Effector memory CD4-positive, alpha-beta T cell (primary cell): ENCODE measurements at regions not wholly inside any gene's neighbourhood (a gene's known extent, or its start where the extent isn't known, plus 50 kb on each side); places are given as distances from the start of the nearest gene placed in this dataset.
"Not testable (repeated sequence)": the region's sequence is repeated elsewhere in the genome, so short reads cannot be mapped to it uniquely, and the experiment has no call there.

Experiments used
- DNase-seq, 3 donors: peaks; one replicate each; pipeline ENCODE4 v3.0.0-alpha.2; 2020
- H3K27ac ChIP-seq: 2 replicates; pipeline ENCODE4 v1.7.0; 2013; ENCODE audit warnings: mild to moderate bottlenecking, low read length, moderate library complexity; ENCODE audit not compliant: insufficient read depth, poor library complexity, severe bottlenecking
- H3K27me3 ChIP-seq: replicated peaks from 2 replicates; pipeline ENCODE4 v1.7.0; 2013; ENCODE audit warnings: mild to moderate bottlenecking, low read length; ENCODE audit not compliant: insufficient read depth, control insufficient read depth, poor library complexity, severe bottlenecking
- H3K36me3 ChIP-seq: 2 replicates; pipeline ENCODE4 v1.7.0; 2013; ENCODE audit warnings: mild to moderate bottlenecking, low read length, moderate library complexity; ENCODE audit not compliant: control insufficient read depth, insufficient read depth
- H3K4me1 ChIP-seq: 2 replicates; pipeline ENCODE4 v1.7.0; 2013; ENCODE audit warnings: low read length, mild to moderate bottlenecking; ENCODE audit not compliant: control insufficient read depth, insufficient read depth, poor library complexity, severe bottlenecking
- H3K4me3 ChIP-seq: 2 replicates; pipeline ENCODE4 v1.7.0; 2013; ENCODE audit warnings: low read length, low read depth, mild to moderate bottlenecking; ENCODE audit not compliant: insufficient read depth, poor library complexity, severe bottlenecking
- H3K9me3 ChIP-seq: 2 replicates; pipeline ENCODE4 v1.7.0; 2013; ENCODE audit warnings: mild to moderate bottlenecking, low read length, moderate library complexity; ENCODE audit not compliant: control insufficient read depth

DNA sequence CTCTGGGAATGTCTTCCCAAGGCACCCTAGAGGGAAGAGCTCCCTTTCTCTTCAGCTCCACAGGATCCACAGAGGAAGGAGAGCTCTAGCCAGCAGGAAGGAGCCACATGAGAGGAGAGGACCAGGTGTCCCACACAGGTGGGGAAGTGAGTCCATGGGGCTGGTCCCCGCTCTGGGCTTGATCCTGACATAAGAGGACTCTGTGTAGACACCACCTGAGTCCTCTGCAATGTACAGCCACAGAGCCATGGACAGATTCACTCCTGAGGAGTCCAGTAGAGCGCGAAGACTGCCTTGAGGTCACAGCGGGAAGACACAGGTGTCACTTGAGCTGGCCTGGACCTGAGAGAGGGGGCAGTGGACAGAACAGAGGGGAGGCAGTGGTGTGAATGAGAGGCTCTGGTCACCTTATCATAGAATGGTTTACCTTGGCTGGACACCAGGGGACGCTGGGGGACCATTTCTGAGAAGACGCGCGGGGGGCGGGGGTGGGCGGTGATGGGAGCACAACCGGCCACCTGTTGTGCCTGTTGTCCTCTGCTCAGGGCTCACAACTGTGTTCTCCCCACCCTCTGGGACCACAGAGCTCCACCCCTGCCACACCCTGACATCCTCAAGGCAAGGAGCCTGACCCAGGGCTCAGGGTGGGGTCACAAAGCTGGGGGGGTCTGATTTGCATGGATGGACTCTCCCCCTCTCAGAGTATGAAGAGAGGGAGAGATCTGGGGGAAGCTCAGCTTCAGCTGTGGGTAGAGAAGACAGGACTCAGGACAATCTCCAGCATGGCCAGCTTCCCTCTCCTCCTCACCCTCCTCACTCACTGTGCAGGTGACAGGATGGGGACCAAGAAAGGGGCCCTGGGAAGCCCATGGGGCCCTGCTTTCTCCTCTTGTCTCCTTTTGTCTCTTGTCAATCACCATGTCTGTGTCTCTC is 128.2 kb downstream of the ZNF280B start:
- DNase-seq = no peak
- Histone ChIP-seq H3K36me3 (no peaks in the 10 kb centered on the region), H3K4me1 (no peaks in the 10 kb centered on the region), H3K27ac (no peak overlapping the region), H3K4me3 (no peak overlapping the region), H3K9me3 (no peaks in the 10 kb centered on the region), H3K27me3 (no peaks in the 10 kb centered on the region)

- not testable (repeated sequence) for H3K9me3 ChIP-seq, H3K4me1 ChIP-seq, H3K4me3 ChIP-seq, DNase-seq, H3K27ac ChIP-seq, H3K36me3 ChIP-seq, H3K27me3 ChIP-seq
Measured at GRCh38 chr22:22381292-22381691, 127.2 kb downstream of the ZNF280B start.

DNA sequence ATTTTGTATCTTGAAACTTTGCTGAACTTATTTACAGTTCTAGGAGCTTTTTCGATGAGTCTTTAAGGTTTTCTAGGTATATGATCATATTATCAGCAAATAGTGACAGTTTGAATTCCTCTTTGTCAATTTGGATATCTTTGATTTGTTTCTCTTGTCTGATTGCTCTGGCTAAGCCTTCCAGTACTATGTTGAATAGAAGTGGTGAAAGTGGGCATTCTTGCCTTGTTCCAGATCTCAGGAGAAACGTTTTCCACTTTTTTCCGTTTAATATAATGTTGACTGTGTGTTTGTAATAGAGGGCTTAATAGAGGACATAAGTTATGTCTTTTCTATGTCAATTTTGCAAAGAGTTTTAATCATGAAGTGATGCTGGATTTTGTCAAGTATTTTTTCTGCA is 124.3 kb downstream of the ZNF280B start:
- H3K4me3 ChIP-seq = no peak overlapping the region
- H3K4me1 ChIP-seq = no peaks in the 10 kb centered on the region
- no peaks in the 10 kb centered on the region for H3K9me3 ChIP-seq
- no peak overlapping the region for H3K27ac ChIP-seq
- H3K27me3 ChIP-seq = no peaks in the 10 kb centered on the region
- H3K36me3 ChIP-seq = no peaks in the 10 kb centered on the region
- no peak for DNase-seq

DNA sequence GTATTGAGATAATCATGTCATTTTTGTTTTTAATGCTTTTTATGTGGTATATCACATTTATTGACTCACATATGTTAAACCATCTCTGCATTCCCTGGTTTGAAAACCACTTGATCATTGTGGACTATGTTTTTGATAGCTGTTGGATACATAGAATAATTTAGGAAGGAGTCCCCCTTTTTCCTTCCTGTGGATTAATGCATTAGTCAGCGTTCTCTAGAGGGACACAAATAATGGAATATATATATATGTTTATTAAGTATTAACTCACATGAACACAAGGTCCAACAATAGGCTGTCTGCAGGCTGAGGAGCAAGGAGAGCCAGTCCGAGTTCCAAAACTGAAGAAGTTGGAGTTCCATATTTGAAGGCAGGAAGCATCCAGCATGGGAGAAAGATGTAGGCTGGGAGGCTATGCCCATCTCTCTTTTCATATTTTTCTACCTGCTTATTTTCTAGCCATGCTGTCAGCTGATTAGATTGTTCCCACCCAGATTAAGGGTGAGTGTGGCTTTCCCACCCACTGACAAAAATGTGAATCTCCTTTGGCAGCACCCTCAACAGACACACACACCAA is 123.8 kb downstream of the ZNF280B start:
- no peak overlapping the region for H3K27ac ChIP-seq
- H3K4me1 ChIP-seq = no peaks in the 10 kb centered on the region
- H3K9me3 ChIP-seq = no peaks in the 10 kb centered on the region
- no peak overlapping the region for H3K4me3 ChIP-seq
- H3K27me3 ChIP-seq = no peaks in the 10 kb centered on the region
- no peaks in the 10 kb centered on the region for H3K36me3 ChIP-seq
- no peak for DNase-seq

- no peak for DNase-seq
- H3K27me3 ChIP-seq = no peaks in the 10 kb centered on the region
- no peak overlapping the region for H3K4me3 ChIP-seq
- no peaks in the 10 kb centered on the region for H3K4me1 ChIP-seq
- H3K36me3 ChIP-seq = no peaks in the 10 kb centered on the region
- no peaks in the 10 kb centered on the region for H3K9me3 ChIP-seq
- no peak overlapping the region for H3K27ac ChIP-seq
Measured at GRCh38 chr22:22386602-22387385, 121.7 kb downstream of the ZNF280B start.

DNA sequence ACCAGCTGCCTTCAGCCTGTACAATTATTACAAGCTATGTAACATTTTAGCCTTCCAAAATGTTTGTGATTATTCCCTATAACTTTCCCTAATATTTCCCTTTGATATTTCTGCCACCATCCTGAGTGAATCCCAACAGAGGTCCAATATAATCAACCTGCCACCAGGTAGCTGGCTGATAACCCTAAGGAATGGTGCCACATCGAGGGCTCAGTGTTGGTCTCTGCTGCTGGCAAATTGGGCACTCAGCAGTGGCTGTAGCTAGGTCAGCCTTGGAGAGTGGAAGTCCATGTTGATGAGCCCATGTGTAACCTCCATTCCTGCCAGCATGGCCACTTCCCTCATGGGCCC is 121.2 kb downstream of the ZNF280B start:
- no peaks in the 10 kb centered on the region for H3K4me1 ChIP-seq
- DNase-seq = no peak
- no peak overlapping the region for H3K4me3 ChIP-seq
- no peak overlapping the region for H3K27ac ChIP-seq
- H3K9me3 ChIP-seq = no peaks in the 10 kb centered on the region
- H3K36me3 ChIP-seq = no peaks in the 10 kb centered on the region
- no peaks in the 10 kb centered on the region for H3K27me3 ChIP-seq

DNA sequence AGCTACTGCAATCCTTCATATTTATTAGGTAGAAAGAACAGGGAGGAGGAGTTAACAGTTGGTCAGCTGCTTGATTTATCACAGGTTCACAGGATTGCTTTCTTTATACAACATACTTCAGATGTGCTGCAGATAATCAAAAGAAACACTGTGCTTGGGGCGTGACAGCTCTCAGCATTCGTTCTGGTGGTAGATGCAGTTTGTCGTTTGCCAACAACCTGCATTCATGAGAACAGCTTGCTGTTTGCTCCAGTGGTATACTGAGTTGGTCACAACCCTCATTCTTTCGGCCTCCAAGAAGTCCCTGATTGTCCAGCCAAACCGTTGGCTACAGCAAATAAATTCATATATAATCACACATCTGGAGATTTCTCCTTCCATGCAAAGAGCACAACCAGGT is 120.5 kb downstream of the ZNF280B start:
- Histone ChIP-seq H3K4me3 (no peak overlapping the region), H3K4me1 (no peaks in the 10 kb centered on the region), H3K9me3 (no peaks in the 10 kb centered on the region), H3K27me3 (no peaks in the 10 kb centered on the region), H3K27ac (no peak overlapping the region), H3K36me3 (no peaks in the 10 kb centered on the region)
- DNase-seq = no peak

DNA sequence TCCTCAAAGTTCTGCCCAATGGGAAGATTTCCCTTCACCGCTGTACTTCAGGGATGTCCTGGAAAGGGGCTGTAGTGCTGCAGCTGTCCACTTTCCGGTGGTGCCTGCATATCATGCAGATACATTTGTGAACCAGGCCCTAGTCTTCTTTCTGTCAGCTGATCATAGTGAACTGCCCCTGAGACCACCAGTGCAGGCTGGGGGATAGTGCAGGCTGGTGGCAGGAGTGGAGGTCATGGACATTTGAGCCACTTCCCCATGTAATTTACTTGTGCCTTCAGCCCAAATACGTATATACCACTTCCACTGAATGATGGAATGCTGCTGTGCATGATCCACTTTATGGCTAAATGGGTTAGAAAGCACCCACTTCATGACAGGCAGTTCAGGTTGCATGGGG is 120.0 kb downstream of the ZNF280B start:
- DNase-seq = no peak
- no peak overlapping the region for H3K27ac ChIP-seq
- H3K36me3 ChIP-seq = no peaks in the 10 kb centered on the region
- H3K9me3 ChIP-seq = no peaks in the 10 kb centered on the region
- H3K4me3 ChIP-seq = no peak overlapping the region
- H3K27me3 ChIP-seq = no peaks in the 10 kb centered on the region
- no peaks in the 10 kb centered on the region for H3K4me1 ChIP-seq

- no peaks in the 10 kb centered on the region for H3K27me3 ChIP-seq
- H3K9me3 ChIP-seq = no peaks in the 10 kb centered on the region
- DNase-seq = no peak
- H3K4me3 ChIP-seq = no peak overlapping the region
- no peaks in the 10 kb centered on the region for H3K4me1 ChIP-seq
- no peaks in the 10 kb centered on the region for H3K36me3 ChIP-seq
- no peak overlapping the region for H3K27ac ChIP-seq
Measured at GRCh38 chr22:22389467-22389866, 119.1 kb downstream of the ZNF280B start.

- DNase-seq = no peak
- no peak overlapping the region for H3K27ac ChIP-seq
- H3K36me3 ChIP-seq = no peaks in the 10 kb centered on the region
Measured at GRCh38 chr22:22390989-22391388, 117.6 kb downstream of the ZNF280B start.

More at GRCh38 chr22:22390989-22391388, 117.6 kb downstream of the ZNF280B start:
- H3K9me3 ChIP-seq = no peaks in the 10 kb centered on the region
- no peak overlapping the region for H3K4me3 ChIP-seq
- H3K27me3 ChIP-seq = no peaks in the 10 kb centered on the region
- no peaks in the 10 kb centered on the region for H3K4me1 ChIP-seq
